ENCODE measurements at regions not wholly inside any gene's neighbourhood (a gene's known extent, or its start where the extent isn't known, plus 50 kb on each side); places are given as distances from the start of the nearest gene placed in this dataset.

GRCh38 chr2:221347471-221347870, 224.6 kb downstream of the EPHA4 start:
- Mint-ChIP-seq H3K36me3 (ENCODE audit: insufficient read depth, unreplicated experiment) (no peaks in the 10 kb centered on the region), H3K4me1 (ENCODE audit: insufficient read depth, unreplicated experiment) (no peaks in the 10 kb centered on the region), H3K27ac (ENCODE audit: low read depth, unreplicated experiment) (no peak overlapping the region), H3K9me3 (ENCODE audit: unreplicated experiment) (no peaks in the 10 kb centered on the region), H3K4me3 (ENCODE audit: unreplicated experiment) (no peak overlapping the region), H3K27me3 (ENCODE audit: insufficient read depth, unreplicated experiment) (no peaks in the 10 kb centered on the region)
- no peak for TF ChIP-seq CTCF (IDR thresholded peaks at IDR 0.05; ENCODE audit: unreplicated experiment)
- ChIA-PET POLR2A (no interaction called here), CTCF (no interaction called here)
- no peak for DNase-seq (ENCODE audit: unreplicated experiment)
- intact Hi-C loops (cut with micrococcal nuclease): no loop called here
- BruUV-seq (replicated peaks): no TSS peak

- intact Hi-C loops (cut with micrococcal nuclease): no loop called here
- no peaks in the 10 kb centered on the region for H3K4me1 Mint-ChIP-seq (ENCODE audit: insufficient read depth, unreplicated experiment)
- H3K9me3 Mint-ChIP-seq (ENCODE audit: unreplicated experiment): no peaks in the 10 kb centered on the region
- BruUV-seq (replicated peaks): no TSS peak
- POLR2A ChIA-PET: no interaction called here
- no peaks in the 10 kb centered on the region for H3K36me3 Mint-ChIP-seq (ENCODE audit: insufficient read depth, unreplicated experiment)
- no peak for DNase-seq (ENCODE audit: unreplicated experiment)
- no peak overlapping the region for H3K27ac Mint-ChIP-seq (ENCODE audit: low read depth, unreplicated experiment)
- CTCF ChIA-PET: interaction anchor here (0.6 to 0.7 kb wide), 2 partner anchors 469 to 1222 kb away, joined by 3 read pairs; no protein-coding TSS in a partner anchor
- no peak for TF ChIP-seq CTCF (IDR thresholded peaks at IDR 0.05; ENCODE audit: unreplicated experiment)
- H3K27me3 Mint-ChIP-seq (ENCODE audit: insufficient read depth, unreplicated experiment): no peaks in the 10 kb centered on the region
- H3K4me3 Mint-ChIP-seq (ENCODE audit: unreplicated experiment): no peak overlapping the region
These were observed 221.5 kb downstream of the EPHA4 start for GRCh38 chr2:221350616-221351015.

GRCh38 chr2:221353201-221353600, 218.9 kb downstream of the EPHA4 start:
- H3K27ac Mint-ChIP-seq (ENCODE audit: low read depth, unreplicated experiment): no peak overlapping the region
- BruUV-seq (replicated peaks): no TSS peak
- ChIA-PET POLR2A (interaction anchor here (1.0 kb wide), 1 partner anchor 35 kb away, joined by 3 read pairs; no protein-coding TSS in a partner anchor), CTCF (interaction anchor here (0.7 kb wide), 1 partner anchor 10 kb away, joined by 3 read pairs; no protein-coding TSS in a partner anchor)
- no peaks in the 10 kb centered on the region for H3K4me1 Mint-ChIP-seq (ENCODE audit: insufficient read depth, unreplicated experiment)
- H3K36me3 Mint-ChIP-seq (ENCODE audit: insufficient read depth, unreplicated experiment): no peaks in the 10 kb centered on the region
- no peak overlapping the region for H3K4me3 Mint-ChIP-seq (ENCODE audit: unreplicated experiment)
- H3K9me3 Mint-ChIP-seq (ENCODE audit: unreplicated experiment): no peaks in the 10 kb centered on the region
- H3K27me3 Mint-ChIP-seq (ENCODE audit: insufficient read depth, unreplicated experiment): no peaks in the 10 kb centered on the region
- no peak for TF ChIP-seq CTCF (IDR thresholded peaks at IDR 0.05; ENCODE audit: unreplicated experiment)
- intact Hi-C loops (cut with micrococcal nuclease): no loop called here
- no peak for DNase-seq (ENCODE audit: unreplicated experiment)

- Mint-ChIP-seq H3K4me1 (ENCODE audit: insufficient read depth, unreplicated experiment) (no peaks in the 10 kb centered on the region), H3K4me3 (ENCODE audit: unreplicated experiment) (no peak overlapping the region), H3K27me3 (ENCODE audit: insufficient read depth, unreplicated experiment) (no peaks in the 10 kb centered on the region), H3K27ac (ENCODE audit: low read depth, unreplicated experiment) (no peak overlapping the region), H3K9me3 (ENCODE audit: unreplicated experiment) (no peaks in the 10 kb centered on the region), H3K36me3 (ENCODE audit: insufficient read depth, unreplicated experiment) (no peaks in the 10 kb centered on the region)
- DNase-seq (ENCODE audit: unreplicated experiment): no peak
- ChIA-PET POLR2A (no interaction called here), CTCF (no interaction called here)
- intact Hi-C loops (cut with micrococcal nuclease): no loop called here
- no TSS peak for BruUV-seq (replicated peaks)
- TF ChIP-seq CTCF (IDR thresholded peaks at IDR 0.05; ENCODE audit: unreplicated experiment): no peak
These were observed 211.8 kb downstream of the EPHA4 start for GRCh38 chr2:221360312-221360711.
